Smooth muscle cell (in vitro differentiated cells): ENCODE measurements at regions not wholly inside any gene's neighbourhood (a gene's known extent, or its start where the extent isn't known, plus 50 kb on each side); places are given as distances from the start of the nearest gene placed in this dataset.
A peak's percentile ranks its signal among the peaks of the same experiment; 100 is the strongest.

Experiments used
- DNase-seq: peaks from one replicate; lab custom pipeline; 2025; ENCODE audit not compliant: unreplicated experiment; lab: John Stamatoyannopoulos, UW
- H2AFZ ChIP-seq: fragments of 200-600 bp; sonication (generic); 2 replicates; pipeline ENCODE4 v1.6.0; 2016; ENCODE audit warnings: antibody characterized with exemption, low read depth, mild to moderate bottlenecking
- H3F3A ChIP-seq: fragments of 200-600 bp; sonication (generic); 2 replicates; pipeline ENCODE4 v1.6.0; 2017; ENCODE audit warnings: antibody characterized with exemption, low read depth
- H3K27ac ChIP-seq: fragments of 200-600 bp; sonication (generic); 2 replicates; pipeline ENCODE4 v1.5.1; 2016; ENCODE audit warnings: low read depth, mild to moderate bottlenecking
- H3K27me3 ChIP-seq: fragments of 200-600 bp; sonication (generic); 2 replicates; pipeline ENCODE4 v1.6.1; 2016; ENCODE audit warnings: low read depth, mild to moderate bottlenecking
- H3K36me3 ChIP-seq: fragments of 200-600 bp; sonication (generic); 2 replicates; pipeline ENCODE4 v1.5.1; 2016; ENCODE audit warnings: low read depth
- H3K4me1 ChIP-seq: fragments of 200-600 bp; sonication (generic); 2 replicates; pipeline ENCODE4 v1.5.1; 2016; ENCODE audit warnings: low read depth
- H3K4me2 ChIP-seq: fragments of 200-600 bp; sonication (generic); 2 replicates; pipeline ENCODE4 v1.6.0; 2016; ENCODE audit warnings: mild to moderate bottlenecking
- H3K4me3 ChIP-seq: fragments of 200-600 bp; sonication (generic); 2 replicates; pipeline ENCODE4 v1.5.1; 2016; ENCODE audit warnings: mild to moderate bottlenecking
- H3K79me2 ChIP-seq: fragments of 200-600 bp; sonication (generic); 2 replicates; pipeline ENCODE4 v1.6.0; 2016; ENCODE audit warnings: low read depth, mild to moderate bottlenecking
- H3K9ac ChIP-seq: fragments of 200-600 bp; sonication (generic); 2 replicates; pipeline ENCODE4 v1.6.0; 2016; ENCODE audit warnings: low read depth
- H3K9me3 ChIP-seq: fragments of 200-600 bp; sonication (generic); replicated peaks from 2 replicates; pipeline ENCODE4 v1.5.1; 2016; ENCODE audit warnings: low read depth
- H4K20me1 ChIP-seq: fragments of 200-600 bp; sonication (generic); 2 replicates; pipeline ENCODE4 v1.6.0; 2016; ENCODE audit warnings: low read depth
- WGBS: methylation state at CpG from one replicate; pipeline ENCODE4 v1.1.7; 2016; ENCODE audit warnings: low lambda C conversion rate; 5-methylcytosine and 5-hydroxymethylcytosine counted together
- TF ChIP-seq, protein P1 (sequence below): fragments of 200-600 bp; sonication (generic); IDR thresholded peaks from 2 replicates; pipeline ENCODE4 v1.5.1; 2017; ENCODE audit warnings: borderline replicate concordance, mild to moderate bottlenecking, antibody characterized with exemption; ENCODE audit not compliant: insufficient read depth, poor library complexity, severe bottlenecking

DNA sequence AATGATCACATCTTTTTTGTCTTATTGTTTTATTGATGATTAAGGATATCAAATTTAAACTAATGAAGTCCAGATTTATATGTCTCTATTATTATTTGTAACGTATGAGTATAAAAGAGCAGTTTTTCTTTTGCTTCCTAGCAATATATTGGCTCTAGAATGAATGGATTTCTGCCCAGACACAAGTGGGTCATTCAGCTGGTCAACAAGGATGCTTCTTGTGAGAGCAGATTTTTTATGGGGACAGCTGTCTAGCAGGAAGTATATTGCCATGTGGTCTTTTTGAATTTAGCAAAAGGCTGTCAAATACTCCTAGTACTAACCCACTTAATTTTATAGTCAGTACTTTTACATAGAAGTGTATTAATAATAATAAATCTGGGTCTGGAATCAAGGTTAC, 1071.1 kb upstream of the FLRT2 start:
- no peaks in the 10 kb centered on the region for H3K27me3 ChIP-seq
- no peaks in the 10 kb centered on the region for H3K9me3 ChIP-seq
- DNase-seq: no peak
- no peak overlapping the region for H3K4me3 ChIP-seq
- 90% methylated on average over 1 of the region's 1 CpG for WGBS
- H3K9ac ChIP-seq: no peak overlapping the region
- H3K27ac ChIP-seq: no peak overlapping the region
- no peaks in the 10 kb centered on the region for H3K36me3 ChIP-seq
- H4K20me1 ChIP-seq: no peaks in the 10 kb centered on the region
- H3K79me2 ChIP-seq: no peaks in the 10 kb centered on the region
- no peak overlapping the region for H3K4me2 ChIP-seq
- no peaks in the 10 kb centered on the region for H3F3A ChIP-seq
- no peak overlapping the region for H2AFZ ChIP-seq
- TF ChIP-seq, protein P1, sequence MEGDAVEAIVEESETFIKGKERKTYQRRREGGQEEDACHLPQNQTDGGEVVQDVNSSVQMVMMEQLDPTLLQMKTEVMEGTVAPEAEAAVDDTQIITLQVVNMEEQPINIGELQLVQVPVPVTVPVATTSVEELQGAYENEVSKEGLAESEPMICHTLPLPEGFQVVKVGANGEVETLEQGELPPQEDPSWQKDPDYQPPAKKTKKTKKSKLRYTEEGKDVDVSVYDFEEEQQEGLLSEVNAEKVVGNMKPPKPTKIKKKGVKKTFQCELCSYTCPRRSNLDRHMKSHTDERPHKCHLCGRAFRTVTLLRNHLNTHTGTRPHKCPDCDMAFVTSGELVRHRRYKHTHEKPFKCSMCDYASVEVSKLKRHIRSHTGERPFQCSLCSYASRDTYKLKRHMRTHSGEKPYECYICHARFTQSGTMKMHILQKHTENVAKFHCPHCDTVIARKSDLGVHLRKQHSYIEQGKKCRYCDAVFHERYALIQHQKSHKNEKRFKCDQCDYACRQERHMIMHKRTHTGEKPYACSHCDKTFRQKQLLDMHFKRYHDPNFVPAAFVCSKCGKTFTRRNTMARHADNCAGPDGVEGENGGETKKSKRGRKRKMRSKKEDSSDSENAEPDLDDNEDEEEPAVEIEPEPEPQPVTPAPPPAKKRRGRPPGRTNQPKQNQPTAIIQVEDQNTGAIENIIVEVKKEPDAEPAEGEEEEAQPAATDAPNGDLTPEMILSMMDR: no peak
- H3K4me1 ChIP-seq: peaks cover 7% of the 10 kb centered on the region

DNA sequence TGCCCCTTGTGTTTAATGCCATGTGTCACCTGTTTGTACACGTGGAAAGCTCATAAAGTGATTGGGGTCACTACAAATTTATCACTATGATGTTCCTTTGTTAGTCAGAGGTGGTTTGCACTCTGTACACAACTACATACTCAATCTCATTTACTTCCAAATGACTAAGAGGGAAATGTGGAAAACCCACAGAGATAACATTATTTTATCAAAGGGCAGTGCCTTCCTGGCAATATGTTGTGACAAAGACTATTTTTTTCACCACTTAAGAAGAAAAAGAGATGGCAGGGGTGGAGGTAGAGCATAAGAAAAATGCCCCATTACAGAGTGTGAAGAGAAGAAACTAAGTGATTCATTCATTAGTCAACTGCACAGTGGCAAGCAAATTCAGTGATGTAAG, 1064.1 kb upstream of the FLRT2 start:
- no peaks in the 10 kb centered on the region for H3K9me3 ChIP-seq
- no peaks in the 10 kb centered on the region for H3K79me2 ChIP-seq
- TF ChIP-seq, protein P1: no peak
- no peak overlapping the region for H3K9ac ChIP-seq
- no peaks in the 10 kb centered on the region for H3K27me3 ChIP-seq
- H3K4me1 ChIP-seq: no peaks in the 10 kb centered on the region
- H3K36me3 ChIP-seq: no peaks in the 10 kb centered on the region
- H2AFZ ChIP-seq: no peak overlapping the region
- no peaks in the 10 kb centered on the region for H4K20me1 ChIP-seq
- H3K4me3 ChIP-seq: no peak overlapping the region
- H3F3A ChIP-seq: peaks cover 11% of the 10 kb centered on the region
- no peak overlapping the region for H3K4me2 ChIP-seq
- H3K27ac ChIP-seq: peak overlapping the region; percentile 3
- no peak for DNase-seq
- WGBS: 34% methylated on average over 1 of the region's 1 CpG

DNA sequence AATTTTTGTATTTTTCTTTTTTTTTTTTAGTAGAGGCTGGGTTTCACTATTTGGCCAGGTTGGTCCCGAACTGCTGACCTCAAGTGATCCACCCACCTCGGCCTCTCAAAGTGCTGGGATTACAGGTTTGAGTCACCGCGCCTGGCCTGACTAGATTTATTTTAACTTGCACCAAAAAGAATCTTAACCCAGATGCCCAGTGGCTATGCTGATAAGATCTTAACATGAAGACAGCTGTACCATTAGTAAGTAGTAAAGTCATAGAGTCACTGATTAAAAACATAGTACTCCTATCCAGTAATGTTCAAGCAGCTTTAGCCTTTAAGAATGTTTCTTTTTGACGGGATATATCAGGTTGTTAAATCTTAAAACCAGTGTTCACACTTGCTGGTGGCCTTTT, 1061.8 kb upstream of the FLRT2 start:
- Histone ChIP-seq H3F3A (peaks cover 11% of the 10 kb centered on the region), H3K4me2 (no peak overlapping the region), H2AFZ (no peak overlapping the region), H3K9me3 (no peaks in the 10 kb centered on the region), H3K4me1 (no peaks in the 10 kb centered on the region), H3K36me3 (no peaks in the 10 kb centered on the region), H4K20me1 (no peaks in the 10 kb centered on the region), H3K4me3 (no peak overlapping the region), H3K27ac (peak overlapping the region; percentile 46), H3K79me2 (no peaks in the 10 kb centered on the region), H3K27me3 (no peaks in the 10 kb centered on the region), H3K9ac (no peak overlapping the region)
- 6% methylated on average over 5 of the region's 5 CpGs for WGBS
- TF ChIP-seq, protein P1: no peak
- no peak for DNase-seq

DNA sequence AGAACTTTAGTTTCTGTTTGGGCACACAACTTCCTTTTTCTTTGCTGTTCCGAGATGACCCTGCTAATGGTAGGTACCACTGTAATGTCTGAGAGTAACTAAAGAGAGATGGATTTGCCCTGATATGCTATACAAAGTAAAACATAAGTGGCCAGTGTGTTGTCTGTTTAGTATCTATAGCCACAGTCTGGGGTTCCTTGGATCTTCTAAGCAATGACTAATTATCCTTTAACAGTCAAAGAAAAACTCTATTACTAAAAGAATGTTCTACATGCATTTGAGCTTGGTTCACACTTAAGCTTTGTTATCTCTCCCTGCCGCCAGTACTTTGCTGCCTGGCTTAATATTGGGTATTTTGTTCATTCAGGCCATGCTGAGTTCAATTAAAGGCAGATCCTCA, 1051.9 kb upstream of the FLRT2 start:
- Histone ChIP-seq H3K4me3 (no peak overlapping the region), H3K27ac (peak overlapping the region; percentile 77), H3K9me3 (no peaks in the 10 kb centered on the region), H3K27me3 (no peaks in the 10 kb centered on the region), H3K36me3 (no peaks in the 10 kb centered on the region), H4K20me1 (no peaks in the 10 kb centered on the region), H3K9ac (no peak overlapping the region), H3K4me2 (peak overlapping the region; percentile 27), H2AFZ (peak overlapping the region; percentile 28), H3F3A (no peaks in the 10 kb centered on the region), H3K4me1 (peaks cover 16% of the 10 kb centered on the region), H3K79me2 (no peaks in the 10 kb centered on the region)
- DNase-seq: no peak
- WGBS: 5% methylated on average over 2 of the region's 2 CpGs
- TF ChIP-seq, protein P1: no peak
